GM12878 (cell line): ENCODE measurements at regions not wholly inside any gene's neighbourhood (a gene's known extent, or its start where the extent isn't known, plus 50 kb on each side); places are given as distances from the start of the nearest gene placed in this dataset.

Experiments
- ATAC-seq: fragments of 200-7000 bp; cut with Tn5 transposase; 3 replicates; pipeline ENCODE4 v1.9.1; 2020; ENCODE audit warnings: mild to moderate bottlenecking, moderate library complexity
- BruUV-seq: library from RNA; stranded (reverse); fragments of 400-500 nt; replicated peaks from 2 replicates; lab custom pipeline; 2021; lab: Mats Ljungman, UMichigan
- CTCF ChIA-PET: fragments of 300-600 bp; sonication (Branson Sonifier 250); formaldehyde crosslinking; extraction: SDS; loops from one replicate; lab custom pipeline; 2021; ENCODE audit warnings: inconsistent platforms; lab: Yijun Ruan, JAX
- POLR2A ChIA-PET: fragments of 350-600 bp; formaldehyde crosslinking; extraction: SDS; loops from one replicate; lab custom pipeline; 2021; ENCODE audit warnings: inconsistent platforms; lab: Charles Lee
- RAD21 ChIA-PET: fragments of 300-600 bp; sonication (Branson Sonifier 250); formaldehyde crosslinking; loops from one replicate; lab custom pipeline; 2023; ENCODE audit warnings: antibody characterized with exemption; ENCODE audit not compliant: unreplicated experiment; lab: Charles Lee
- SMC1A ChIA-PET: fragments of 300-600 bp; sonication (Branson Sonifier 250); formaldehyde crosslinking; loops from one replicate; lab custom pipeline; 2023; ENCODE audit not compliant: unreplicated experiment, uncharacterized antibody; lab: Charles Lee
- DNase-seq: peaks from one replicate; pipeline ENCODE4 v3.0.0-alpha.2; 2011; ENCODE audit warnings: low read depth, low spot score
- FAIRE-seq: peaks from 3 replicates; lab custom pipeline; 2011; peaks lifted over from hg19 to GRCh38; lab: Jason Lieb, UNC
- H2AFZ ChIP-seq: 2 replicates; pipeline ENCODE4 v1.6.0; 2011; ENCODE audit warnings: low read depth, low read length, control low read depth; ENCODE audit not compliant: control insufficient read depth
- H3K27ac ChIP-seq: 2 replicates; pipeline ENCODE4 v1.5.1; 2011; ENCODE audit warnings: control low read depth; ENCODE audit not compliant: control insufficient read depth, insufficient read depth
- H3K27me3 ChIP-seq, 2 experiments: replicated peaks in 1 of 2; 2 replicates each; pipeline versions ENCODE4 v1.6.0 to v1.6.1; 2011; ENCODE audit warnings: low read length in 1 of 2; ENCODE audit not compliant: control insufficient read depth in 2 of 2, insufficient read depth in 2 of 2
- H3K36me3 ChIP-seq, 2 experiments: 2 replicates each; pipeline ENCODE4 v1.5.1; 2011; ENCODE audit warnings: low read length in 1 of 2; ENCODE audit not compliant: control insufficient read depth in 2 of 2, insufficient read depth in 2 of 2
- H3K4me1 ChIP-seq: 2 replicates; pipeline ENCODE4 v1.6.1; 2011; ENCODE audit warnings: mild to moderate bottlenecking, low read length, moderate library complexity, mixed read lengths; ENCODE audit not compliant: control insufficient read depth, insufficient read depth
- H3K4me2 ChIP-seq: 2 replicates; pipeline ENCODE4 v1.6.0; 2011; ENCODE audit warnings: control low read depth; ENCODE audit not compliant: control insufficient read depth, insufficient read depth
- H3K4me3 ChIP-seq: fragments of 200-600 bp; sonication (generic); 2 replicates; pipeline ENCODE4 v1.5.1; 2016
- H3K79me2 ChIP-seq: 2 replicates; pipeline ENCODE4 v1.6.0; 2011; ENCODE audit warnings: low read length; ENCODE audit not compliant: control insufficient read depth, insufficient read depth
- H3K9ac ChIP-seq: 2 replicates; pipeline ENCODE4 v1.8.0; 2011; ENCODE audit warnings: low read length, control low read depth, mixed read lengths; ENCODE audit not compliant: control insufficient read depth, insufficient read depth
- H3K9me3 ChIP-seq: replicated peaks from 3 replicates; pipeline ENCODE4 v1.5.1; 2011; ENCODE audit warnings: mild to moderate bottlenecking, low read length; ENCODE audit not compliant: control insufficient read depth, insufficient read depth
- H4K20me1 ChIP-seq: 2 replicates; pipeline ENCODE4 v1.6.0; 2011; ENCODE audit not compliant: control insufficient read depth, insufficient read depth
- BMI1 ChIP-seq: fragments of 450-650 bp; IDR thresholded peaks from 2 replicates; pipeline ENCODE4 v1.6.1; 2016; ENCODE audit warnings: mild to moderate bottlenecking, moderate library complexity, borderline replicate concordance
- CUX1 ChIP-seq: IDR thresholded peaks from 2 replicates; pipeline ENCODE4 v1.6.1; 2012; ENCODE audit warnings: improper control_type of control experiment, low read depth, low read length; ENCODE audit not compliant: insufficient replicate concordance
- HDAC6 ChIP-seq: fragments of 200-600 bp; sonication (generic); IDR thresholded peaks from one replicate; pipeline ENCODE4 v1.8.0; 2017; ENCODE audit warnings: antibody characterized with exemption; ENCODE audit not compliant: unreplicated experiment
- IKZF1 ChIP-seq: fragments of 450-650 bp; conservative IDR thresholded peaks from 2 replicates; pipeline ENCODE4 v1.6.1; 2017; ENCODE audit warnings: antibody characterized with exemption, mild to moderate bottlenecking
- JUND ChIP-seq: IDR thresholded peaks from 2 replicates; pipeline ENCODE4 v1.6.1; 2012; ENCODE audit warnings: low read depth, mild to moderate bottlenecking, low read length, improper control_type of control experiment, moderate library complexity
- KAT2A ChIP-seq: conservative IDR thresholded peaks from 2 replicates; pipeline ENCODE4 v1.6.1; 2011; ENCODE audit warnings: low read depth, low read length; ENCODE audit not compliant: control insufficient read depth
- MYC ChIP-seq: IDR thresholded peaks from 2 replicates; pipeline ENCODE4 v1.6.1; 2011; ENCODE audit warnings: mild to moderate bottlenecking, low read length, moderate library complexity, inconsistent platforms; ENCODE audit not compliant: insufficient read depth, insufficient replicate concordance, insufficient read length, severe bottlenecking
- NFYA ChIP-seq: IDR thresholded peaks from 2 replicates; pipeline ENCODE4 v1.6.1; 2011; ENCODE audit warnings: low read depth, mild to moderate bottlenecking, low read length, improper control_type of control experiment, borderline replicate concordance
- PRDM15 ChIP-seq: fragments of 450-650 bp; formaldehyde crosslinking; IDR thresholded peaks from 2 replicates; pipeline ENCODE4 v1.4.0; 2020; ENCODE audit warnings: mild to moderate bottlenecking, moderate library complexity
- SP1 ChIP-seq: IDR thresholded peaks from one replicate; pipeline ENCODE4 v1.6.1; 2011; ENCODE audit warnings: low read depth, low read length
- TCF3 ChIP-seq: IDR thresholded peaks from 2 replicates; pipeline ENCODE4 v1.6.1; 2012; ENCODE audit warnings: low read depth, mild to moderate bottlenecking, low read length, borderline replicate concordance; ENCODE audit not compliant: insufficient read depth
- USF2 ChIP-seq: IDR thresholded peaks from 2 replicates; pipeline ENCODE4 v1.6.1; 2011; ENCODE audit warnings: low read depth, low read length, improper control_type of control experiment, borderline replicate concordance
- ZNF384 ChIP-seq: IDR thresholded peaks from 2 replicates; pipeline ENCODE4 v1.6.1; 2012; ENCODE audit warnings: low read depth, mild to moderate bottlenecking, low read length, improper control_type of control experiment, borderline replicate concordance
- WGBS: methylation state at CpG from one replicate; pipeline ENCODE4 v1.1.6; 2016; ENCODE audit warnings: low lambda C conversion rate; ENCODE audit not compliant: insufficient replicate concordance, insufficient coverage; ENCODE audit errors: missing lambda C conversion rate; 5-methylcytosine and 5-hydroxymethylcytosine counted together
- in situ Hi-C: fragments of 300-500 bp; cut with MboI; formaldehyde crosslinking; loops from 9 replicates; pipeline ENCODE4 v1.14.3; 2018; ENCODE audit warnings: mixed read lengths
- intact Hi-C: fragments of 100-400 bp; cut with micrococcal nuclease; formaldehyde crosslinking; loops from one replicate; pipeline ENCODE4 v1.14.2; 2022; ENCODE audit not compliant: unreplicated experiment

- H3K9me3 ChIP-seq, result no peaks in the 10 kb centered on the region
- RAD21 ChIA-PET, result no interaction called here
- H3K27ac ChIP-seq, result no peak overlapping the region
- WGBS, result 12% methylated on average over 6 of the region's 6 CpGs
- BruUV-seq, result no TSS peak
- H3K4me3 ChIP-seq, result no peak overlapping the region
- H3K4me2 ChIP-seq, result no peak overlapping the region
- no peak for ATAC-seq
- in situ Hi-C loops, result no loop called here
- SMC1A ChIA-PET, result interaction anchor here (1.0 kb wide), 1 partner anchor 111 kb away, joined by 3 read pairs; no protein-coding TSS in a partner anchor
- H3K36me3 ChIP-seq, result no peaks in the 10 kb centered on the region
- no peaks in the 10 kb centered on the region for H3K4me1 ChIP-seq
- H3K9ac ChIP-seq, result no peak overlapping the region
- POLR2A ChIA-PET, result no interaction called here
- H3K27me3 ChIP-seq, result no peaks in the 10 kb centered on the region; a peak in 1 of 4 replicates
- intact Hi-C loops, result no loop called here
- TF ChIP-seq TCF3 (no peak), USF2 (no peak), CUX1 (no peak), PRDM15 (no peak), HDAC6 (no peak), KAT2A (no peak), JUND (no peak), BMI1 (no peak), MYC (no peak), ZNF384 (no peak), SP1 (no peak), IKZF1 (no peak), NFYA (no peak)
- CTCF ChIA-PET, result no interaction called here
- H4K20me1 ChIP-seq, result no peaks in the 10 kb centered on the region
- H2AFZ ChIP-seq, result no peak overlapping the region
- DNase-seq, result no peak
- FAIRE-seq, result no peak
- no peaks in the 10 kb centered on the region for H3K79me2 ChIP-seq
Measured at GRCh38 chr5:86909418-86910295, 291.9 kb downstream of the COX7C start.
